Panc1 (cell line): ENCODE measurements at regions not wholly inside any gene's neighbourhood (a gene's known extent, or its start where the extent isn't known, plus 50 kb on each side); places are given as distances from the start of the nearest gene placed in this dataset.

ENCODE experiments used
- CTCF ChIP-seq: fragments of 450-650 bp; IDR thresholded peaks from 2 replicates; pipeline ENCODE4 v1.5.1; 2017; ENCODE audit warnings: mild to moderate bottlenecking
- POLR2AphosphoS5 ChIP-seq: IDR thresholded peaks from 2 replicates; pipeline ENCODE4 v1.6.1; 2012; ENCODE audit warnings: mild to moderate bottlenecking, low read depth, low read length, moderate library complexity
- REST ChIP-seq, 2 experiments: IDR thresholded peaks; 2 replicates each; pipeline ENCODE4 v1.6.1; 2011 to 2012; ENCODE audit warnings: low read depth in 2 of 2, control low read depth in 1 of 2, low read length in 1 of 2, mild to moderate bottlenecking in 1 of 2, moderate library complexity in 1 of 2; ENCODE audit not compliant: insufficient read depth in 1 of 2

GRCh38 chr3:39592311-39593050, 125.0 kb downstream of the MOBP start:
- no peak for TF ChIP-seq CTCF
- no peak for TF ChIP-seq POLR2AphosphoS5
- TF ChIP-seq REST (IDR thresholded peaks at IDR 0.05; ENCODE audit: insufficient read depth in 1 of 2, low read depth in 2 of 2, low read length in 1 of 2), result no peak
